HepG2 (cell line): ENCODE measurements at regions not wholly inside any gene's neighbourhood (a gene's known extent, or its start where the extent isn't known, plus 50 kb on each side); places are given as distances from the start of the nearest gene placed in this dataset.

Experiments used
- ATAC-seq: fragments of 200-7000 bp; cut with Tn5 transposase; 3 replicates; pipeline ENCODE4 v1.9.1; 2020; ENCODE audit warnings: mild to moderate bottlenecking, moderate library complexity
- BruUV-seq: library from RNA; stranded (reverse); fragments of 400-500 nt; replicated peaks from 2 replicates; lab custom pipeline; 2021; lab: Mats Ljungman, UMichigan
- CTCF ChIA-PET: fragments of 300-600 bp; formaldehyde crosslinking; extraction: SDS; loops from one replicate; lab custom pipeline; 2021; ENCODE audit warnings: low total read pairs, inconsistent platforms, low intra/inter-chr PET ratio; lab: Yijun Ruan, JAX
- POLR2A ChIA-PET: fragments of 350-600 bp; sonication (Branson Sonifier 250); formaldehyde crosslinking; loops from one replicate; lab custom pipeline; 2020; ENCODE audit warnings: antibody characterized with exemption, inconsistent platforms; lab: Yijun Ruan, JAX
- DNase-seq: peaks from one replicate; pipeline ENCODE4 v3.0.0-alpha.2; 2015; ENCODE audit warnings: low spot score
- FAIRE-seq: peaks from 3 replicates; lab custom pipeline; 2011; peaks lifted over from hg19 to GRCh38; lab: Jason Lieb, UNC
- H2AFZ ChIP-seq: one replicate; pipeline ENCODE4 v1.6.1; 2011; ENCODE audit warnings: low read length, inconsistent platforms
- H3K27ac ChIP-seq: fragments of 300-600 bp; 3 replicates; pipeline ENCODE4 v1.8.0; 2011; ENCODE audit warnings: mixed run types, mild to moderate bottlenecking, mixed read lengths, low read length, inconsistent platforms; ENCODE audit not compliant: insufficient read depth; ENCODE audit errors: extremely low read length
- H3K27me3 ChIP-seq, 2 experiments: fragments of 200-600 bp in 1 of 2; 2 replicates in 1 of 2; 3 replicates in 1 of 2; pipeline versions ENCODE4 v1.6.0 to v1.8.0; 2011; ENCODE audit warnings: low read length in 2 of 2, mild to moderate bottlenecking in 2 of 2, moderate library complexity in 2 of 2, inconsistent platforms in 1 of 2; ENCODE audit not compliant: insufficient read depth in 2 of 2, control insufficient read depth in 1 of 2
- H3K36me3 ChIP-seq, 2 experiments: fragments of 200-600 bp in 1 of 2; replicated peaks in 1 of 2; 2 replicates in 1 of 2; 3 replicates in 1 of 2; pipeline versions ENCODE4 v1.5.1 to v1.8.0; 2011; ENCODE audit warnings: low read length in 2 of 2, inconsistent platforms in 1 of 2; ENCODE audit not compliant: insufficient read depth in 2 of 2, control insufficient read depth in 1 of 2
- H3K4me1 ChIP-seq: 2 replicates; pipeline ENCODE4 v1.5.1; 2012; ENCODE audit warnings: low read length, inconsistent platforms; ENCODE audit not compliant: insufficient read depth
- H3K4me2 ChIP-seq: 2 replicates; pipeline ENCODE4 v1.6.0; 2011; ENCODE audit warnings: low read depth, low read length, inconsistent platforms
- H3K4me3 ChIP-seq, 3 experiments: fragments of 200-600 bp in 1 of 3; sonication (generic), shearing (Covaris generic) in 1 of 3; replicated peaks in 1 of 3; 2 replicates each; pipeline ENCODE4 v1.5.1; 2011 to 2016; ENCODE audit warnings: low read length in 3 of 3, inconsistent platforms in 2 of 3, low read depth in 2 of 3, mild to moderate bottlenecking in 2 of 3, control low read depth in 1 of 3, mixed read lengths in 1 of 3; ENCODE audit not compliant: insufficient read depth in 1 of 3
- H3K79me2 ChIP-seq: one replicate; pipeline ENCODE4 v1.6.1; 2011; ENCODE audit warnings: low read length, inconsistent platforms; ENCODE audit not compliant: insufficient read depth
- H3K9ac ChIP-seq: 2 replicates; pipeline ENCODE4 v1.6.0; 2011; ENCODE audit warnings: mild to moderate bottlenecking, low read depth, low read length, inconsistent platforms; ENCODE audit not compliant: insufficient read depth
- H3K9me3 ChIP-seq: 2 replicates; pipeline ENCODE4 v1.5.1; 2012; ENCODE audit warnings: mild to moderate bottlenecking, low read length
- H4K20me1 ChIP-seq: 2 replicates; pipeline ENCODE4 v1.6.0; 2011; ENCODE audit warnings: inconsistent platforms, mild to moderate bottlenecking, low read length, moderate library complexity; ENCODE audit not compliant: insufficient read depth
- ARNTL ChIP-seq: sonication (generic); formaldehyde crosslinking; IDR thresholded peaks from 2 replicates; pipeline ENCODE4 v1.4.0; 2020; ENCODE audit warnings: mild to moderate bottlenecking, missing genetic modification reagents
- CHD4 ChIP-seq: fragments of 200-600 bp; sonication (generic); IDR thresholded peaks from 2 replicates; pipeline ENCODE4 v1.7.0; 2017; ENCODE audit warnings: mild to moderate bottlenecking, low read length, borderline replicate concordance
- CREM ChIP-seq, 2 experiments: sonication (generic) in 1 of 2; formaldehyde crosslinking in 1 of 2; IDR thresholded peaks; 2 replicates each; pipeline versions ENCODE4 v1.4.0 to v1.6.1; 2016 to 2020; ENCODE audit warnings: antibody characterized with exemption in 1 of 2, mild to moderate bottlenecking in 1 of 2, missing genetic modification reagents in 1 of 2
- HDAC2 ChIP-seq: sonication (generic); formaldehyde crosslinking; IDR thresholded peaks from 2 replicates; pipeline ENCODE4 v1.4.0; 2020; ENCODE audit warnings: missing genetic modification reagents
- HOMEZ ChIP-seq: IDR thresholded peaks from 2 replicates; pipeline ENCODE4 v1.6.1; 2016; ENCODE audit warnings: low read depth
- NFE2L1 ChIP-seq: sonication (generic); formaldehyde crosslinking; IDR thresholded peaks from 2 replicates; pipeline ENCODE4 v1.4.0; 2020; ENCODE audit warnings: missing genetic modification reagents, mild to moderate bottlenecking, borderline replicate concordance
- RFX1 ChIP-seq: fragments of 450-650 bp; IDR thresholded peaks from 2 replicates; pipeline ENCODE4 v1.6.1; 2017
- SETDB1 ChIP-seq: sonication (generic); formaldehyde crosslinking; IDR thresholded peaks from 2 replicates; pipeline ENCODE4 v1.5.1; 2020; ENCODE audit warnings: missing genetic modification reagents, mild to moderate bottlenecking, borderline replicate concordance
- SIX1 ChIP-seq: sonication (generic); formaldehyde crosslinking; IDR thresholded peaks from 2 replicates; pipeline ENCODE4 v1.4.0; 2020; ENCODE audit warnings: missing genetic modification reagents, borderline replicate concordance
- SMAD9 ChIP-seq: sonication (generic); formaldehyde crosslinking; IDR thresholded peaks from 2 replicates; pipeline ENCODE4 v1.5.1; 2020; ENCODE audit warnings: mild to moderate bottlenecking, missing genetic modification reagents
- ZBTB38 ChIP-seq: sonication (generic); formaldehyde crosslinking; IDR thresholded peaks from 2 replicates; pipeline ENCODE4 v1.5.1; 2020; ENCODE audit warnings: mild to moderate bottlenecking, missing genetic modification reagents
- ZFX ChIP-seq: sonication (generic); formaldehyde crosslinking; IDR thresholded peaks from 2 replicates; pipeline ENCODE4 v1.4.0; 2020; ENCODE audit warnings: mild to moderate bottlenecking, low read depth, missing genetic modification reagents, moderate library complexity
- ZMYM4 ChIP-seq: sonication (generic); formaldehyde crosslinking; IDR thresholded peaks from 2 replicates; pipeline ENCODE4 v1.8.1; 2023; ENCODE audit warnings: mild to moderate bottlenecking, missing genetic modification reagents
- ZNF484 ChIP-seq: sonication (generic); formaldehyde crosslinking; IDR thresholded peaks from 2 replicates; pipeline ENCODE4 v1.5.1; 2020; ENCODE audit warnings: mild to moderate bottlenecking, low read depth, missing genetic modification reagents, borderline replicate concordance
- ZNF768 ChIP-seq: sonication (generic); formaldehyde crosslinking; IDR thresholded peaks from 2 replicates; pipeline ENCODE4 v1.4.0; 2020; ENCODE audit warnings: missing genetic modification reagents
- ZNF879 ChIP-seq: sonication (generic); formaldehyde crosslinking; IDR thresholded peaks from 2 replicates; pipeline ENCODE4 v1.8.1; 2023; ENCODE audit warnings: missing genetic modification reagents
- WGBS: methylation state at CpG from one replicate; pipeline ENCODE4 v1.1.6; 2017; ENCODE audit warnings: low lambda C conversion rate; 5-methylcytosine and 5-hydroxymethylcytosine counted together
- in situ Hi-C: cut with HindIII; loops from 2 replicates; pipeline ENCODE4 v1.10.0; 2017; ENCODE audit warnings: low pct_unique_long_range_greater_than_20kb; ENCODE audit not compliant: extremely low pct_ligation_motif_present
- intact Hi-C: fragments of 100-400 bp; cut with micrococcal nuclease; formaldehyde crosslinking; loops from one replicate; pipeline ENCODE4 v1.10.0; 2022; ENCODE audit not compliant: unreplicated experiment
- TF ChIP-seq, protein P1 (sequence below): sonication (generic); formaldehyde crosslinking; IDR thresholded peaks from 2 replicates; pipeline ENCODE4 v1.8.1; 2023; ENCODE audit warnings: mild to moderate bottlenecking, missing genetic modification reagents, borderline replicate concordance

- in situ Hi-C loops (no loop called here), intact Hi-C loops (no loop called here)
- H3K27me3 ChIP-seq, result peaks cover 16 to 53% of the 10 kb centered on the region in 2 experiments; a peak in 4 of 5 replicates
- H3K4me3 ChIP-seq, result no peak overlapping the region
- POLR2A ChIA-PET, result no interaction called here
- no TSS peak for BruUV-seq
- H3K36me3 ChIP-seq, result no peaks in the 10 kb centered on the region
- no peaks in the 10 kb centered on the region for H3K9me3 ChIP-seq
- TF ChIP-seq HDAC2 (CRISPR knock-in tag) (no peak), SIX1 (CRISPR knock-in tag) (no peak), SETDB1 (CRISPR knock-in tag) (no peak), ZNF879 (CRISPR knock-in tag) (no peak), ZBTB38 (CRISPR knock-in tag) (no peak), RFX1 (no peak), ARNTL (CRISPR knock-in tag) (no peak), ZNF768 (CRISPR knock-in tag) (no peak), ZMYM4 (CRISPR knock-in tag) (no peak), ZNF484 (CRISPR knock-in tag) (no peak), ZFX (CRISPR knock-in tag) (no peak), HOMEZ (CRISPR knock-in tag) (no peak), CHD4 (no peak), CREM (IDR thresholded peaks at IDR 0.05) (no peak), CREM (CRISPR knock-in tag; IDR thresholded peaks at IDR 0.05) (no peak), SMAD9 (CRISPR knock-in tag) (no peak), NFE2L1 (CRISPR knock-in tag) (no peak)
- TF ChIP-seq, protein P1, sequence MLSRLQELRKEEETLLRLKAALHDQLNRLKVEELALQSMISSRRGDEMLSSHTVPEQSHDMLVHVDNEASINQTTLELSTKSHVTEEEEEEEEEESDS (CRISPR knock-in tag), result no peak
- TF ChIP-seq, all 625 proteins: peak for 0
- H2AFZ ChIP-seq, result no peak overlapping the region
- H3K27ac ChIP-seq, result no peak overlapping the region
- no peak overlapping the region for H3K9ac ChIP-seq
- DNase-seq (no peak), FAIRE-seq (no peak), ATAC-seq (no peak)
- peaks cover 36% of the 10 kb centered on the region for H3K4me1 ChIP-seq
- H3K4me2 ChIP-seq, result no peak overlapping the region
- 21% methylated on average over 5 of the region's 9 CpGs for WGBS
- CTCF ChIA-PET, result no interaction called here
- H4K20me1 ChIP-seq, result no peaks in the 10 kb centered on the region
- H3K79me2 ChIP-seq, result no peaks in the 10 kb centered on the region
These were observed 79.2 kb upstream of the HPCAL1 start for GRCh38 chr2:10223471-10223870.
